GM10266 (cell line): ENCODE measurements at regions not wholly inside any gene's neighbourhood (a gene's known extent, or its start where the extent isn't known, plus 50 kb on each side); places are given as distances from the start of the nearest gene placed in this dataset.

Experiments
- DNase-seq: peaks from one replicate; pipeline ENCODE4 v3.0.0; 2012; ENCODE audit errors: extremely low spot score
- CTCF ChIP-seq: IDR thresholded peaks from 2 replicates; pipeline ENCODE4 v1.5.1; 2012; ENCODE audit warnings: mild to moderate bottlenecking, low read depth; ENCODE audit not compliant: control insufficient read depth, insufficient read depth; ENCODE audit errors: missing control alignments

GRCh38 chr21:18940791-18941190, 537.2 kb upstream of the TMPRSS15 start:
- no peak for DNase-seq
- TF ChIP-seq CTCF: no peak

- TF ChIP-seq CTCF: no peak
- DNase-seq: no peak
Observed at GRCh38 chr21:18950045-18950740, 546.6 kb upstream of the TMPRSS15 start.

GRCh38 chr21:18951271-18952038, 547.9 kb upstream of the TMPRSS15 start:
- TF ChIP-seq CTCF: no peak

GRCh38 chr21:18954441-18954844, 550.9 kb upstream of the TMPRSS15 start:
- no peak for DNase-seq
- TF ChIP-seq CTCF: no peak

More at GRCh38 chr21:18951271-18952038, 547.9 kb upstream of the TMPRSS15 start:
- no peak for DNase-seq

- TF ChIP-seq CTCF: no peak
- no peak for DNase-seq
Observed at GRCh38 chr21:18959817-18960216, 556.2 kb upstream of the TMPRSS15 start.

GRCh38 chr21:18960306-18960705, 556.7 kb upstream of the TMPRSS15 start:
- no peak for TF ChIP-seq CTCF
- no peak for DNase-seq

GRCh38 chr21:18970416-18970815, 566.8 kb upstream of the TMPRSS15 start:
- no peak for DNase-seq
- TF ChIP-seq CTCF: no peak
